Activated T-cell treated with anti-CD3 and anti-CD28 coated beads for 48 hours (primary cell): ENCODE measurements at regions not wholly inside any gene's neighbourhood (a gene's known extent, or its start where the extent isn't known, plus 50 kb on each side); places are given as distances from the start of the nearest gene placed in this dataset.
A peak's percentile ranks its signal among the peaks of the same experiment; 100 is the strongest.

ENCODE experiments used
- DNase-seq: peaks from one replicate; pipeline ENCODE4 v3.0.0-alpha.2; 2020; ENCODE audit warnings: low read depth

GRCh38 chr14:49464885-49465284, 121.3 kb downstream of the RPS29 start:
- DNase-seq, result no peak

GRCh38 chr14:49463146-49463545, 123.0 kb downstream of the RPS29 start:
- no peak for DNase-seq

GRCh38 chr14:49461529-49462401, 124.4 kb downstream of the RPS29 start:
- DNase-seq, result peak; percentile 12

GRCh38 chr14:49460662-49461061, 125.5 kb downstream of the RPS29 start:
- no peak for DNase-seq

GRCh38 chr14:49456589-49456988, 129.6 kb downstream of the RPS29 start:
- DNase-seq, result no peak

GRCh38 chr14:49451938-49452337, 134.2 kb downstream of the RPS29 start:
- DNase-seq, result no peak

GRCh38 chr14:49449749-49450148, 136.4 kb downstream of the RPS29 start:
- no peak for DNase-seq

- no peak for DNase-seq
These were observed 138.6 kb downstream of the RPS29 start for GRCh38 chr14:49447540-49448107.

- DNase-seq, result no peak
These were observed 139.4 kb downstream of the RPS29 start for GRCh38 chr14:49446801-49447200.

- DNase-seq, result no peak
These were observed 147.9 kb downstream of the RPS29 start for GRCh38 chr14:49438256-49438770.

GRCh38 chr14:49428076-49428475, 158.1 kb downstream of the RPS29 start:
- DNase-seq, result no peak

GRCh38 chr14:49427117-49427516, 159.1 kb downstream of the RPS29 start:
- no peak for DNase-seq

GRCh38 chr14:49425921-49426320, 160.3 kb downstream of the RPS29 start:
- DNase-seq, result no peak

GRCh38 chr14:49424436-49425331, 161.5 kb downstream of the RPS29 start:
- no peak for DNase-seq

GRCh38 chr14:49420201-49420600, 166.0 kb downstream of the RPS29 start:
- DNase-seq, result peak; percentile 12

- DNase-seq, result no peak
These were observed 167.4 kb downstream of the RPS29 start for GRCh38 chr14:49418789-49419188.

GRCh38 chr14:49417790-49418189, 168.4 kb downstream of the RPS29 start:
- DNase-seq, result no peak

GRCh38 chr14:49408187-49408933, 177.8 kb downstream of the RPS29 start:
- DNase-seq, result no peak

- DNase-seq, result no peak
These were observed 180.9 kb downstream of the RPS29 start for GRCh38 chr14:49405291-49405690.

GRCh38 chr14:49401373-49401772, 184.8 kb downstream of the RPS29 start:
- DNase-seq, result no peak

GRCh38 chr14:49396801-49397200, 189.4 kb downstream of the RPS29 start:
- no peak for DNase-seq

- DNase-seq, result no peak
These were observed 204.4 kb downstream of the RPS29 start for GRCh38 chr14:49381778-49382177.
